NCI-H446 (cell line): ENCODE measurements at regions not wholly inside any gene's neighbourhood (a gene's known extent, or its start where the extent isn't known, plus 50 kb on each side); places are given as distances from the start of the nearest gene placed in this dataset.

Experiments used
- DNase-seq, 2 experiments: peaks; one replicate each; lab custom pipeline; 2025; lab: John Stamatoyannopoulos, UW

GRCh38 chr13:78779608-78780007 lies 120.7 kb upstream of the OBI1 start:
- peak; percentile 21 to 67 for DNase-seq

GRCh38 chr13:78777976-78778375 lies 119.0 kb upstream of the OBI1 start:
- no peak for DNase-seq

- no peak for DNase-seq
These were observed 118.4 kb upstream of the OBI1 start for GRCh38 chr13:78777396-78777795.

- DNase-seq = no peak
These were observed 114.0 kb upstream of the OBI1 start for GRCh38 chr13:78772933-78773332.

GRCh38 chr13:78770601-78771000 lies 111.6 kb upstream of the OBI1 start:
- no peak for DNase-seq

GRCh38 chr13:78768950-78769349 lies 110.0 kb upstream of the OBI1 start:
- no peak for DNase-seq

- DNase-seq = no peak
These were observed 105.7 kb upstream of the OBI1 start for GRCh38 chr13:78764665-78765064.

- DNase-seq = no peak
These were observed 103.9 kb upstream of the OBI1 start for GRCh38 chr13:78762825-78763224.

GRCh38 chr13:78759704-78760103 lies 100.7 kb upstream of the OBI1 start:
- no peak for DNase-seq

- no peak for DNase-seq
These were observed 99.6 kb upstream of the OBI1 start for GRCh38 chr13:78758549-78758948.

- no peak for DNase-seq
These were observed 94.5 kb upstream of the OBI1 start for GRCh38 chr13:78753435-78753834.

GRCh38 chr13:78750735-78751134 lies 91.8 kb upstream of the OBI1 start:
- DNase-seq = no peak

- no peak for DNase-seq
These were observed 85.0 kb upstream of the OBI1 start for GRCh38 chr13:78743973-78744372.

GRCh38 chr13:78742659-78743058 lies 83.7 kb upstream of the OBI1 start:
- DNase-seq = no peak

GRCh38 chr13:78736142-78736541 lies 77.2 kb upstream of the OBI1 start:
- DNase-seq = no peak

GRCh38 chr13:78732445-78733017 lies 73.6 kb upstream of the OBI1 start:
- no peak for DNase-seq

GRCh38 chr13:78722700-78723099 lies 63.7 kb upstream of the OBI1 start:
- no peak for DNase-seq

GRCh38 chr13:78719367-78719766 lies 60.4 kb upstream of the OBI1 start:
- DNase-seq = no peak

GRCh38 chr13:78714717-78715116 lies 55.8 kb upstream of the OBI1 start:
- DNase-seq = no peak

- DNase-seq = no peak
These were observed 53.9 kb upstream of the OBI1 start for GRCh38 chr13:78712831-78713230.

GRCh38 chr13:78709028-78709427 lies 50.1 kb upstream of the OBI1 start:
- DNase-seq = no peak
